IMR-90 (cell line): ENCODE measurements at regions not wholly inside any gene's neighbourhood (a gene's known extent, or its start where the extent isn't known, plus 50 kb on each side); places are given as distances from the start of the nearest gene placed in this dataset.

Experiments used
- BHLHE40 ChIP-seq: fragments of 150-350 bp; IDR thresholded peaks from 2 replicates; pipeline ENCODE4 v1.6.1; 2016; ENCODE audit warnings: mild to moderate bottlenecking, low read depth, low read length
- CEBPB ChIP-seq: IDR thresholded peaks from 2 replicates; pipeline ENCODE4 v1.6.1; 2012; ENCODE audit warnings: low read depth, low read length, improper control_type of control experiment
- FOS ChIP-seq: fragments of 150-350 bp; IDR thresholded peaks from 2 replicates; pipeline ENCODE4 v1.6.1; 2016; ENCODE audit warnings: low read depth, low read length
- MAFK ChIP-seq: IDR thresholded peaks from 2 replicates; pipeline ENCODE4 v1.6.1; 2012; ENCODE audit warnings: low read depth, low read length, improper control_type of control experiment
- MAZ ChIP-seq: IDR thresholded peaks from 2 replicates; pipeline ENCODE4 v1.6.1; 2012; ENCODE audit warnings: low read depth, mild to moderate bottlenecking, low read length, improper control_type of control experiment, moderate library complexity, borderline replicate concordance
- NFE2L2 ChIP-seq: fragments of 150-350 bp; IDR thresholded peaks from 2 replicates; pipeline ENCODE4 v1.6.1; 2016; ENCODE audit warnings: low read depth, mild to moderate bottlenecking, low read length
- POLR2A ChIP-seq: IDR thresholded peaks from 2 replicates; pipeline ENCODE4 v1.6.1; 2012; ENCODE audit warnings: mild to moderate bottlenecking, low read depth, low read length
- RFX5 ChIP-seq: IDR thresholded peaks from 2 replicates; pipeline ENCODE4 v1.8.0; 2012; ENCODE audit warnings: low read depth, mild to moderate bottlenecking, low read length, moderate library complexity
- SMC3 ChIP-seq: fragments of 150-350 bp; IDR thresholded peaks from 2 replicates; pipeline ENCODE4 v1.6.1; 2016; ENCODE audit warnings: low read depth, mild to moderate bottlenecking, antibody characterized with exemption, low read length, moderate library complexity
- TF ChIP-seq, protein P1 (sequence below): conservative IDR thresholded peaks from 2 replicates; pipeline ENCODE4 v1.5.1; 2012; ENCODE audit warnings: mild to moderate bottlenecking, low read depth, low read length, improper control_type of control experiment
- TF ChIP-seq, protein P2 (sequence below): fragments of 150-350 bp; IDR thresholded peaks from 2 replicates; pipeline ENCODE4 v1.6.1; 2017; ENCODE audit warnings: mild to moderate bottlenecking, antibody characterized with exemption, low read length, low read depth
- TF ChIP-seq, protein P3 (sequence below): fragments of 150-350 bp; IDR thresholded peaks from 2 replicates; pipeline ENCODE4 v1.6.1; 2016; ENCODE audit warnings: low read depth, mild to moderate bottlenecking, low read length, moderate library complexity, borderline replicate concordance

DNA sequence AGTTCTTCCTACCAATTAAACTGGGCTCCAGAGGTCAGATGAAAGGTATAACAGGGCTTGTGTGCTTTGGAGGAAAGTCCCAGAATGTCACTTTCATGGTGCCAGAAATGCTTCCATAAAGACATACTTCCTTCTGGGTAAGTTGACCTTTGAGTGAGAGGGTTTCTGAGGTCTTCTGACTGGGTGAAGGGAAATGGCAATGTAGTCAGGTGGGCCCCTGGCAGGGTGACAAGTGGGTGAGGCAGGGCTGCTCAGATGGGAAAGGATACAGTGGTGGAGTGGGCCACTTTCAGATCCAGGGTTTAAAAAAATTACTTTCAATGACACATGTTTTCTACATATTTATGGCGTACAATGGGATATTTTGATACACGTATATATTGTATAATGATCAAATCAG lies 136.5 kb upstream of the PITX1 start:
- TF ChIP-seq, protein P1, sequence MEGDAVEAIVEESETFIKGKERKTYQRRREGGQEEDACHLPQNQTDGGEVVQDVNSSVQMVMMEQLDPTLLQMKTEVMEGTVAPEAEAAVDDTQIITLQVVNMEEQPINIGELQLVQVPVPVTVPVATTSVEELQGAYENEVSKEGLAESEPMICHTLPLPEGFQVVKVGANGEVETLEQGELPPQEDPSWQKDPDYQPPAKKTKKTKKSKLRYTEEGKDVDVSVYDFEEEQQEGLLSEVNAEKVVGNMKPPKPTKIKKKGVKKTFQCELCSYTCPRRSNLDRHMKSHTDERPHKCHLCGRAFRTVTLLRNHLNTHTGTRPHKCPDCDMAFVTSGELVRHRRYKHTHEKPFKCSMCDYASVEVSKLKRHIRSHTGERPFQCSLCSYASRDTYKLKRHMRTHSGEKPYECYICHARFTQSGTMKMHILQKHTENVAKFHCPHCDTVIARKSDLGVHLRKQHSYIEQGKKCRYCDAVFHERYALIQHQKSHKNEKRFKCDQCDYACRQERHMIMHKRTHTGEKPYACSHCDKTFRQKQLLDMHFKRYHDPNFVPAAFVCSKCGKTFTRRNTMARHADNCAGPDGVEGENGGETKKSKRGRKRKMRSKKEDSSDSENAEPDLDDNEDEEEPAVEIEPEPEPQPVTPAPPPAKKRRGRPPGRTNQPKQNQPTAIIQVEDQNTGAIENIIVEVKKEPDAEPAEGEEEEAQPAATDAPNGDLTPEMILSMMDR: no peak
- TF ChIP-seq POLR2A (no peak), BHLHE40 (no peak), SMC3 (no peak), FOS (no peak), MAZ (no peak), MAFK (no peak), RFX5 (no peak), CEBPB (no peak), NFE2L2 (no peak)
- TF ChIP-seq, protein P2, sequence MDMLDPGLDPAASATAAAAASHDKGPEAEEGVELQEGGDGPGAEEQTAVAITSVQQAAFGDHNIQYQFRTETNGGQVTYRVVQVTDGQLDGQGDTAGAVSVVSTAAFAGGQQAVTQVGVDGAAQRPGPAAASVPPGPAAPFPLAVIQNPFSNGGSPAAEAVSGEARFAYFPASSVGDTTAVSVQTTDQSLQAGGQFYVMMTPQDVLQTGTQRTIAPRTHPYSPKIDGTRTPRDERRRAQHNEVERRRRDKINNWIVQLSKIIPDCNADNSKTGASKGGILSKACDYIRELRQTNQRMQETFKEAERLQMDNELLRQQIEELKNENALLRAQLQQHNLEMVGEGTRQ: no peak
- TF ChIP-seq, protein P3, sequence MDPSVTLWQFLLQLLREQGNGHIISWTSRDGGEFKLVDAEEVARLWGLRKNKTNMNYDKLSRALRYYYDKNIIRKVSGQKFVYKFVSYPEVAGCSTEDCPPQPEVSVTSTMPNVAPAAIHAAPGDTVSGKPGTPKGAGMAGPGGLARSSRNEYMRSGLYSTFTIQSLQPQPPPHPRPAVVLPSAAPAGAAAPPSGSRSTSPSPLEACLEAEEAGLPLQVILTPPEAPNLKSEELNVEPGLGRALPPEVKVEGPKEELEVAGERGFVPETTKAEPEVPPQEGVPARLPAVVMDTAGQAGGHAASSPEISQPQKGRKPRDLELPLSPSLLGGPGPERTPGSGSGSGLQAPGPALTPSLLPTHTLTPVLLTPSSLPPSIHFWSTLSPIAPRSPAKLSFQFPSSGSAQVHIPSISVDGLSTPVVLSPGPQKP: no peak
